Skeletal muscle tissue (tissue), 3 donors: ENCODE measurements at regions not wholly inside any gene's neighbourhood (a gene's known extent, or its start where the extent isn't known, plus 50 kb on each side); places are given as distances from the start of the nearest gene placed in this dataset.

Experiments
- H3K27ac ChIP-seq: one replicate; pipeline ENCODE4 v1.7.0; 2013; ENCODE audit warnings: mild to moderate bottlenecking, low read depth, low read length, inconsistent platforms
- H3K27me3 ChIP-seq, 3 donors: one replicate each; pipeline ENCODE4 v1.7.0; 2013; ENCODE audit warnings: low read length in 3 of 3; ENCODE audit not compliant: control insufficient read depth in 3 of 3, insufficient read depth in 3 of 3
- H3K36me3 ChIP-seq, 3 donors: one replicate each; pipeline ENCODE4 v1.7.0; 2013; ENCODE audit warnings: low read length in 3 of 3; ENCODE audit not compliant: control insufficient read depth in 3 of 3, insufficient read depth in 3 of 3
- H3K4me1 ChIP-seq, 3 donors: one replicate each; pipeline ENCODE4 v1.7.0; 2013; ENCODE audit warnings: low read length in 3 of 3, mild to moderate bottlenecking in 3 of 3; ENCODE audit not compliant: control insufficient read depth in 3 of 3, insufficient read depth in 3 of 3
- H3K4me3 ChIP-seq, 3 donors: one replicate each; pipeline ENCODE4 v1.7.0; 2013; ENCODE audit warnings: low read length in 3 of 3
- H3K9ac ChIP-seq, 3 donors: one replicate each; pipeline ENCODE4 v1.7.0; 2013; ENCODE audit warnings: low read length in 3 of 3, mild to moderate bottlenecking in 3 of 3, moderate library complexity in 2 of 3, low read depth in 1 of 3
- H3K9me3 ChIP-seq, 3 donors: one replicate each; pipeline ENCODE4 v1.7.0; 2013; ENCODE audit warnings: low read length in 3 of 3; ENCODE audit not compliant: control insufficient read depth in 3 of 3
- donor health status: Osteomylitis.

- no peak overlapping the region for H3K9ac ChIP-seq
- H3K9me3 ChIP-seq: no peaks in the 10 kb centered on the region
- no peak overlapping the region for H3K4me3 ChIP-seq
- H3K4me1 ChIP-seq: no peaks in the 10 kb centered on the region
- no peak overlapping the region for H3K27ac ChIP-seq
- no peaks in the 10 kb centered on the region for H3K36me3 ChIP-seq
- H3K27me3 ChIP-seq: no peaks in the 10 kb centered on the region
Observed at GRCh38 chr2:67566958-67567635, 170.0 kb downstream of the ETAA1 start.

GRCh38 chr2:67567886-67568285 lies 170.8 kb downstream of the ETAA1 start:
- no peak overlapping the region for H3K9ac ChIP-seq
- H3K27ac ChIP-seq: no peak overlapping the region
- H3K36me3 ChIP-seq: no peaks in the 10 kb centered on the region
- H3K9me3 ChIP-seq: no peaks in the 10 kb centered on the region
- H3K27me3 ChIP-seq: no peaks in the 10 kb centered on the region
- H3K4me1 ChIP-seq: peaks cover 0 to 6% (median under 1%) of the 10 kb centered on the region in 3 donors
- H3K4me3 ChIP-seq: no peak overlapping the region

GRCh38 chr2:67570611-67571010 lies 173.5 kb downstream of the ETAA1 start:
- no peak overlapping the region for H3K4me3 ChIP-seq
- H3K36me3 ChIP-seq: no peaks in the 10 kb centered on the region
- H3K27me3 ChIP-seq: no peaks in the 10 kb centered on the region
- H3K9ac ChIP-seq: no peak overlapping the region
- H3K27ac ChIP-seq: no peak overlapping the region
- H3K9me3 ChIP-seq: no peaks in the 10 kb centered on the region
- peaks cover 0 to 6% (median 2%) of the 10 kb centered on the region in 3 donors for H3K4me1 ChIP-seq

DNA sequence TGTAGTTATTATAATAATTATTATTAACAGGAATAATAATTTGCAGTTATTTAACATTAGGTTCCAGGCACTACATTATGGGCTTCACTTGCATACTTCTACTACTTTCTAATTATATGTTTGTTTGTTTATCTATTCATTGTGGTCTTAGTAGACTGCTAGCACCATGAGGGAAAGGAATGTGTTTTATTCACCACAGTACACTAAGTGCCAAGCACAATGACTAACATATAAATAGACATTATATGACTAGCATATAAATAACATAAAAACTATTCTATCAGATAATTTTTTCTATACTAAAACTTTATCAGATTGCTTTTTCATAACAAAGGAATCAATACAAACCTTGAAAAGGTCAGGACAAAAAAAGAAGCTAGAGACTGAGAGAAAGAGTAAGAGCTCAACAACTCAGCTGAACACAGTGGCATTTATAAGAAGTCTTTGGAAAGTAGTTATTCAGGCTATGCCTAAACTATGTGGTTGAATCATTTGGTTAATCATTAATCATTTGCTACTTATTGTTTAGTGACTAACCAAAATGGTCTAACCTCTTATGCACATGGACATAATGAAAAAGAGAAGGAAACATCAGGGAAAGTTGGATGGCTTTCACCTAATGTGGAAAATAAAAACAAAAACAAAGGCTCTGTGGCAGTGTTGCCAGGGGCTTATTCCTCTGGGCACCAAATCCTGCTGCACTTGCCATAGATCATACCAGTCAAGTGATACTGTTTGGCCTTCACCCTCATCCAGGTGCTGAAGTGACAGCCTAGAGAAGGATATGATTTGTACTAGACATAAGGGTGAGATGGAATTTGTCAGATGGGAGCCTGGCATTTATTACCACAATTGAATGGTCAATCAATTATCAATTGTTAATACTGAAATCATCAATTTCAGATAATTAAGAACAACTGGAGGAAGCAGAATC lies 174.9 kb downstream of the ETAA1 start:
- H3K27me3 ChIP-seq: no peaks in the 10 kb centered on the region
- no peak overlapping the region for H3K9ac ChIP-seq
- H3K4me1 ChIP-seq: peaks cover 0 to 6% (median 2%) of the 10 kb centered on the region in 3 donors
- H3K4me3 ChIP-seq: no peak overlapping the region
- H3K36me3 ChIP-seq: no peaks in the 10 kb centered on the region
- no peak overlapping the region for H3K27ac ChIP-seq
- no peaks in the 10 kb centered on the region for H3K9me3 ChIP-seq

- H3K9ac ChIP-seq: no peak overlapping the region
- H3K27me3 ChIP-seq: no peaks in the 10 kb centered on the region
- peaks cover 0 to 6% (median 2%) of the 10 kb centered on the region in 3 donors for H3K4me1 ChIP-seq
- no peaks in the 10 kb centered on the region for H3K36me3 ChIP-seq
- H3K4me3 ChIP-seq: no peak overlapping the region
- H3K27ac ChIP-seq: no peak overlapping the region
- H3K9me3 ChIP-seq: no peaks in the 10 kb centered on the region
Observed at GRCh38 chr2:67572721-67573435, 175.7 kb downstream of the ETAA1 start.

GRCh38 chr2:67574230-67574629 lies 177.1 kb downstream of the ETAA1 start:
- no peaks in the 10 kb centered on the region for H3K27me3 ChIP-seq
- H3K27ac ChIP-seq: no peak overlapping the region
- H3K4me3 ChIP-seq: no peak overlapping the region
- no peaks in the 10 kb centered on the region for H3K36me3 ChIP-seq
- H3K9ac ChIP-seq: no peak overlapping the region
- no peaks in the 10 kb centered on the region for H3K9me3 ChIP-seq
- peaks cover 0 to 6% (median 2%) of the 10 kb centered on the region in 3 donors for H3K4me1 ChIP-seq

DNA sequence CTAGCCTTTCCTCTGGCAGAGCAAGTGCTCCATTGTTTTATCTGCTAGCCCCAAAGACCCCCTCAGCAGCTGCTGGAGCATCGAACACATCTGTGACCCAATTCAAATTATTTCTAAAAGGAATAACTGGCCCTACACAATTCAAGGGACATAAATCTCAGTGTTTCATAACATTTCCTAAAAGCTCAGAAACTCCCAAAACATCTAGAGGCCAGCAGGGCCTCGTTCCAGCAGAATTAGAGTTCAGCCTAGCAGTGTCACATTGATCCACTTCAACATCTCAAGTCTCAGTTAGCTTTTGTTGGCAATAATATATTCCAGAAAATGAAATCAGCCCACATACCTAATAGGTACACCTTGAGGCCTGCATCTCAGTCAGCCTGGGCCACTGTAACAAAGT lies 179.1 kb downstream of the ETAA1 start:
- H3K27me3 ChIP-seq: no peaks in the 10 kb centered on the region
- H3K36me3 ChIP-seq: no peaks in the 10 kb centered on the region
- peaks cover 0 to 6% (median 2%) of the 10 kb centered on the region in 3 donors for H3K4me1 ChIP-seq
- H3K4me3 ChIP-seq: no peak overlapping the region
- no peaks in the 10 kb centered on the region for H3K9me3 ChIP-seq
- no peak overlapping the region for H3K9ac ChIP-seq
- no peak overlapping the region for H3K27ac ChIP-seq

- Histone ChIP-seq H3K4me3 (no peak overlapping the region), H3K36me3 (no peaks in the 10 kb centered on the region), H3K9ac (no peak overlapping the region), H3K9me3 (peaks cover 0 to 2% (median 0%) of the 10 kb centered on the region in 3 donors), H3K4me1 (peaks cover 0 to 6% (median 2%) of the 10 kb centered on the region in 3 donors), H3K27ac (no peak overlapping the region), H3K27me3 (no peaks in the 10 kb centered on the region)
Observed at GRCh38 chr2:67576991-67577390, 179.9 kb downstream of the ETAA1 start.

- Histone ChIP-seq H3K9me3 (peaks cover 3 to 5% (median 3%) of the 10 kb centered on the region in 3 donors), H3K4me3 (no peak overlapping the region)
Observed at GRCh38 chr2:67579216-67579615, 182.1 kb downstream of the ETAA1 start.

More at GRCh38 chr2:67579216-67579615, 182.1 kb downstream of the ETAA1 start:
- no peaks in the 10 kb centered on the region for H3K4me1 ChIP-seq
- H3K36me3 ChIP-seq: no peaks in the 10 kb centered on the region
- H3K9ac ChIP-seq: no peak overlapping the region
- no peaks in the 10 kb centered on the region for H3K27me3 ChIP-seq
- H3K27ac ChIP-seq: no peak overlapping the region
